Lower leg skin (tissue), 4 donors: ENCODE measurements at regions not wholly inside any gene's neighbourhood (a gene's known extent, or its start where the extent isn't known, plus 50 kb on each side); places are given as distances from the start of the nearest gene placed in this dataset.

Experiments used
- DNase-seq, 2 donors: peaks; one replicate each; pipeline ENCODE4 v3.0.0-alpha.2; 2019; ENCODE audit warnings: low spot score in 2 of 2
- H3K4me3 ChIP-seq: fragments of 200-600 bp; sonication (generic); 2 replicates; pipeline ENCODE4 v1.5.1; 2017; ENCODE audit warnings: mild to moderate bottlenecking, low read depth; ENCODE audit not compliant: poor library complexity, severe bottlenecking
- CTCF ChIP-seq, 3 donors: fragments of 450-650 bp; IDR thresholded peaks; one replicate each; pipeline ENCODE4 v1.5.1; 2016; ENCODE audit warnings: antibody characterized with exemption in 3 of 3, mild to moderate bottlenecking in 3 of 3, moderate library complexity in 2 of 3
- POLR2A ChIP-seq, 2 donors: fragments of 450-650 bp; IDR thresholded peaks; one replicate each; pipeline ENCODE4 v1.6.1; 2016 to 2017; ENCODE audit warnings: antibody characterized with exemption in 2 of 2, mild to moderate bottlenecking in 1 of 2, moderate library complexity in 1 of 2
- WGBS, 2 donors: methylation state at CpG; one replicate each; pipeline ENCODE4 v1.1.5; 2018; 5-methylcytosine and 5-hydroxymethylcytosine counted together
- intact Hi-C: fragments of 100-400 bp; cut with DNase I; formaldehyde crosslinking; loops from one replicate; pipeline ENCODE4 v1.15.0; 2023; ENCODE audit warnings: low total_unique reads

GRCh38 chr11:38438091-38438490 lies 1840.1 kb upstream of the RAG2 start:
- intact Hi-C loops = no loop called here
- DNase-seq = no peak
- no peak overlapping the region for H3K4me3 ChIP-seq
- TF ChIP-seq CTCF (IDR thresholded peaks at IDR 0.05) = no peak
- TF ChIP-seq POLR2A (IDR thresholded peaks at IDR 0.05) = no peak

DNA sequence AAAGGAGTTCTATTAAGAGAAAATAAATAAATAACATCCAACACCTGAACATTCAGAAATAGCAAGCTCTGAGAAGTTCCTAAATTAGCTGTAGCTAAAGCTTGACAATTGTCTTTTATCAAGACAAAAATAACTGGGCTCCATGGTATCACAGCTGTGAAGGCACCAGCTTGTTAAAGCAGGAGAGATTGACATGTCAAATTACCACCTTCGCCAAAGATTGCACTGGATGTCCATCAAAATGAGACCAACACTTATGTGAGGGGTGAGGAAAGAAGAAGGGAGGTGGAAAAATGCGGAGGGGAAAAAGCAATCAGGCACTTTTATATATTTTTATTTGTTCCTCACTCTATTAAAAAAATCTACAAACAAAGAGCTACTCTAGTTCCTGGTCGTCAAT lies 1827.5 kb upstream of the RAG2 start:
- H3K4me3 ChIP-seq = no peak overlapping the region
- intact Hi-C loops = no loop called here
- TF ChIP-seq POLR2A (IDR thresholded peaks at IDR 0.05) (no peak), CTCF (IDR thresholded peaks at IDR 0.05) (no peak)
- 69 to 70% methylated on average over 3 of the region's 3 CpGs for WGBS, 2 donors
- DNase-seq = no peak

DNA sequence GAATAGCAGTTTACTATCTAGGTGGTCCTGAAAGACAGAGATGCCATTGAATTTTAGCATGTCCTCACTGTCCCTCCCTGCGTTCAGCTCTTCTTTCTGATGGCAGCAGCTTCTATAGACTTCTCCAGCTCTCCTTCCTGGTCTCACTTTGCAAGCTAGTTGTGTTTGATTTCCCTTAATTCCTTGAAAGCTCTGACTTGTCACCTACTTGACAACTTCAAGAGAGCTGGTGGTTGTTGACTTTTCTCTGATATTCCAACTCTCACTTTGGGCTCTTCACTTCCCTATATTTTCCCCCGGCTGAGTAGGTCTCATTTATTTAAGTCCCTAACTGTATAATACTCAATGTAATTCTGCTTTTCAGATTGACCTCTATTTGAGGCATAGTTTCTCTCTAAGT lies 1825.0 kb upstream of the RAG2 start:
- intact Hi-C loops = no loop called here
- no peak for DNase-seq
- 63 to 77% methylated on average over 2 of the region's 2 CpGs for WGBS, 2 donors
- TF ChIP-seq POLR2A (IDR thresholded peaks at IDR 0.05) (no peak), CTCF (IDR thresholded peaks at IDR 0.05) (no peak)
- H3K4me3 ChIP-seq = no peak overlapping the region

DNA sequence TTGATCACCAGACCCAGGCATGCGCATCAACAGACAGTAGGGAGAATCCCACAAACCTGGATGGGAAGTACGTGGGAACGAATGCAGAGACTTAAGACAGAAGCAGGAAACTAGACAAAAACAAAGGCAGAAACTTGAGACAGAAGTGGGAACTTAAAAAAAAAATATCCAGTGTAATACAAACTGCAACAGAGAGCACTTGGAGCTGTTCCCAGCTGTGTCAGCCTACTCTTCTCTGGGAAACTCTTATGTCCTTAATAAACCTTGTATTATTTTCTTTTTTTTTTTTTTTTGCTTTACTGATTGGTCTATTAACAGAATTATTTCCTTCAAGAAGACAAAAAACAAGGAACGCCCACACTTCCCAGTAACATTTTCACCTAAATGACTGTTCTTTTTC lies 1818.1 kb upstream of the RAG2 start:
- intact Hi-C loops = no loop called here
- TF ChIP-seq CTCF (IDR thresholded peaks at IDR 0.05) = no peak
- no peak for TF ChIP-seq POLR2A (IDR thresholded peaks at IDR 0.05)
- H3K4me3 ChIP-seq = no peak overlapping the region
- no peak for DNase-seq
- 56 to 60% methylated on average over 4 of the region's 4 CpGs for WGBS, 2 donors

GRCh38 chr11:38411149-38411548 lies 1813.1 kb upstream of the RAG2 start:
- WGBS, 2 donors = 67 to 75% methylated on average over 2 of the region's 2 CpGs
- no peak overlapping the region for H3K4me3 ChIP-seq
- TF ChIP-seq POLR2A (IDR thresholded peaks at IDR 0.05) (no peak), CTCF (IDR thresholded peaks at IDR 0.05) (no peak)
- intact Hi-C loops = no loop called here
- DNase-seq = no peak

DNA sequence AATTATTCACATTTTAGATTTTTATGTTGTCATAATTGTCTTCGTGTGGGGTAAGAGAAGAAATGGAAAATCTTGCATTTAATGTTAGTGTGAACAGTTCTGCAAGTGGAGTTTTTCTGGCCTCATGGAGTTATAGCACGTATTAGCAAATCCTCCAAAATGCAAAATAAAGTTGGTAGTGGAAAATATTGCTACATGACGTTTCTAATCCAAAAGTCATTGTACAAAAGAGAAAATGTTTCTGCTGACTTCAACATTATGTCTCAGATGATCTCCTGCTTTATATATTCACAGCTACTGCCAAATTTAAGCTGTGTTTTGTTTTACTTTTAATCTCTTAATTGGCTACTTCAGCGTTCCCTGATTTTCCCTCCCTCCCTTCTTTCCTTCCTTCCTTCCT lies 1804.0 kb upstream of the RAG2 start:
- no peak for DNase-seq
- WGBS, 2 donors = 49 to 51% methylated on average over 4 of the region's 4 CpGs
- intact Hi-C loops = no loop called here
- no peak overlapping the region for H3K4me3 ChIP-seq
- no peak for TF ChIP-seq POLR2A (IDR thresholded peaks at IDR 0.05)
